NCI-H345 treated with DMSO at 0.1 percent for 48 hours (cell line): ENCODE measurements at regions not wholly inside any gene's neighbourhood (a gene's known extent, or its start where the extent isn't known, plus 50 kb on each side); places are given as distances from the start of the nearest gene placed in this dataset.

Experiments
- DNase-seq: peaks from one replicate; lab custom pipeline; 2025; ENCODE audit not compliant: unreplicated experiment; lab: John Stamatoyannopoulos, UW

DNA sequence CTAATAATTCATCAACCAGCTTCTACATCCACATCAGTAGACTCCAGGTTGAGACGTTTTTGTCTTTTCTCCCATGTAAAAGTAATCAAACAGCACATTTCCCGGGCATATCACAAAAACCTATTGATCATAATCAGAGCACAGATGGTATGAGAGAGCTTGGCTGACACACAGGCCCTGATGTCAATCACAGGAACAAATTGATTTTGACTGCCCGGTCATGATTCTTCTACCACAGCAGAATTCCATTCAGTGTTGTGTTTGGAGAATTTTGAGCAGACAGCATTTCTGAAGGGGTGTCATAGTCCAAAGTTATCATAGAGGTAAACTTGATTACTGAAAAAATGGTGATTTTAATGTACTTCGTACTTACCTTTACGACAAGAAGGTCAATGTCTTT is 351.1 kb downstream of the ZSWIM6 start:
- no peak for DNase-seq

DNA sequence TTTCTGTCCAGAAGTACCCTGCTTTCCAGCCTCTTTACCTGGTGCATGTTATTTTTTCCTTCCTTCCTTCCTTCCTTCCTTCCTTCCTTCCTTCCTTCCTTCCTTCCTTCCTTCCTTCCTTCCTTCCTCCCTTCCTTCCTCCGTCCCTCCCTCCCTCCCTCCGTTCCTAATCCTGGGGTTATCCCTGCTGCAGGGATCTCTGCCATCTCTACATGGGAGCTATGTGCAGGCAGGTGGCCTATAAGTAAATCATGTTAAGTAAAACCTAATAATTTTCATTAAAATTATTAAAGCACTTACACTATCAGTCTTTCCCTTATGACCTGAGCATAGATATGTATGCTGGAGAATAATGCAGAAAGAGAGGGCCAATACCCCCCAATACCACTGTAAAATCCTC is 351.9 kb downstream of the ZSWIM6 start:
- no peak for DNase-seq

DNA sequence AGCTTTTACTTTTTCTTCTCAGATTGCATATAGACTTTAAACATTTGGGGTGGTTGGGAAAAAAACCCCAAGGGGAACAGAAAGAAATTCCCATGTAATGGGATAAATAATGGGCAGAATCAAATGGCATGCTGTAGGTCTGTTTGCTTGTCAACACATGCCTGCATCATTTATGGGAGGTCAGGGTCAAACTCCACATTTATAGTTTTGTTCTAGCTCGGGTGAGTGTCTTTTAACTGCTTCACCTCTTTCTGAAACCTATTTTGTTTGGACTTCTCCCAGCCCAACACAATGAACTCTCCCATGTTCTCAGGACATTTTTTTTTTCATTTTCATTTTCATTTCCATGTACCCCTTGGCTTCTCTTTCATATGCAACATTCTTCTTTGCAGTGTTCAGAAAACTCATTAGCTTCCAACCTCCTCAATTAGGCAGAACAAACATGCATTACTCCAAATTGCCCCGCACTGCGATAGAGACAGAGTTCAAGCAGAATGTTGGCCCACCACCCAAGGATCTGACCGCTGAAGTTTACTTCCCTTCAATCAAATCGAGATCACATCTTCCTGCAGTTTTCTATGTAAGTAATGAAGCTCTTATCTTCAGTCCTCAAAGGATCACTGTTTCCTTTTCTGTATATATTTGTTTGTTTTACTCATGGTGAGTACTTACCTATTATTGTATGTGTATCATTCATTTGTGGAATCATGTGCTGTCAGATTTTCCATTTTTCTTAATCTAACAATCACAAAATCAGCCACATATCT is 354.6 kb downstream of the ZSWIM6 start:
- DNase-seq: no peak

DNA sequence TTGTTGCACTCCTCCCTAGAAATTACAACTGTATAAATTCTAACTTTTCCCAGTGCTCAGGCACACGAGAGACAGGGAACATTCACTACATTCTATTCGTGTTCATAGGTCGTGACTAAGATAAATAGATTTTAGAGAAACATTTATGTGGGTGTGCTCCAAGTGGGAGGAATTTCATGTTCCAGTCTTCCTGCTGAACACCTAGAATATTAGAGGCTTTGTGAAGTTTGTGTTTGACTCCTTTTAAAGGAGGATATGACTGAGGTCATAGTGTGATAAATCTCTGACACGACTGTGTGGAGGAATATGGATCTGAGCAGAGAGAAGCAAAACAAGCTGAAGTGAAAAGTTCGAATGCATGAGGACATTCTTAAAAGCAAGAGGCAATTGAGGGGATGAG is 355.3 kb downstream of the ZSWIM6 start:
- DNase-seq: no peak

DNA sequence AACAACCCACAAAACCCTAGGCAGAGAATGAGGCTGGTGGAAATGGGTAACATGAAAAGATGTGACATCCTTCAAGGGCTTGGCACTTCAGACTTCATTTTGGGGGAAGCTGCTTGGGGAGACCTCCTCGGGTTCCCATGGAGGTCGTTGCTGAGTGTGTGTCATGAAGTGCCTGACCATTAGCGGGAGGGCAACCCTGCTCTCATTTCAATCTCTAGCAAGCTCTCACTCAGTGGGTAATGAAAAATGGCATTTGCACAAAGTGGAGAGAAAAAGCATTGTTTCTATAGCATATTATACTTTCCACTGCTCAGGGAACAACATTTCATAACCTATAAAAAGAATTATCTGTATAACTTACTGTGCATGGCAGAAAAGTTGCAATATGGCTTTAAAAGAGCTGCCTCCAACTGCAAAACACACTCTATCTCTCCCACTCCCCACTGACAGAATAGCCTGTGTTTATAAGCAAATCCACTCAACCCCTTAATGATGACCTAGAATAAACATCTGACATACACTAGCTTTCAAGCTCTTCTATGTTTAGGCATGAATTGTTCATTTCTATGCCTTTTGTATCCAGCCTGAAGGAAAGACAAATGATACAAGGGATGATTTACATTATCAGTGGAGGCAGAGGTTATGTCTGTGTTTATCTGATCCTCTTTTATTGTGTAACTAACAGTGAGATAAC is 357.2 kb downstream of the ZSWIM6 start:
- no peak for DNase-seq

DNA sequence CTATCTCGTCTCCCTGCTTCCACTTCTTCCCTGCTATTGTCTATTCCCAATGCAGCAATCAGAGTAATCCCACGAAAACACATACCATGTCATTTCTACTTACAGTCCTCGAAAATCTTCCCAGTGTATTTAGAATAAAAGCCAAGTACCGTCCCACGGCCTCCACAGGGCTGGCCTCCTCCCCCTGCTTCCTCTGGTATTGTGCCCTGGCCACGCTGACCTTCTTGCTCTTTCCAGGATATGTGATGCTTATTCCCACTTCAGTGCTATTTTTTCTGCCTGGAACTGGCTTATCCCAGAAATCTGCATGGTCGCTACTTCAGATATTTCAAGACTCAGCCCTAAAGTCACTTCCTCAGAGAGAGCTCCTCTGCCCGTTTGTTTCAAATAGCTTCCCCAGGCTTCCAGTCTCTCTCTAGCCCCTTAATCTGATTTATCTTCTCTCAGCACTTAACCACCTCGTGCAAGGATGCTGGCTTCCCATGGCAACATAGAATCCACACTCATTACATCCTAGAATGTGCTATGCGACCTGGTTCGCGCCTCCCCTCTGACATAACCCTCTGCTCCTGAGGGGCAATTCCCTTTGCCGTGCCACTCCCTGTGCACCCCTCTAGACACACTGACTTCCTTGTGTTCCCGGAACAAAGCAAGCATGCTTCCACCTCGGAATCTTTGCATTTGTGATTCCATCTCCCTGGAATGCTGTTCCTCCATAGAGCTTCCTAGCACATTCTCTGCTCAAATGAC is 365.9 kb downstream of the ZSWIM6 start:
- no peak for DNase-seq

DNA sequence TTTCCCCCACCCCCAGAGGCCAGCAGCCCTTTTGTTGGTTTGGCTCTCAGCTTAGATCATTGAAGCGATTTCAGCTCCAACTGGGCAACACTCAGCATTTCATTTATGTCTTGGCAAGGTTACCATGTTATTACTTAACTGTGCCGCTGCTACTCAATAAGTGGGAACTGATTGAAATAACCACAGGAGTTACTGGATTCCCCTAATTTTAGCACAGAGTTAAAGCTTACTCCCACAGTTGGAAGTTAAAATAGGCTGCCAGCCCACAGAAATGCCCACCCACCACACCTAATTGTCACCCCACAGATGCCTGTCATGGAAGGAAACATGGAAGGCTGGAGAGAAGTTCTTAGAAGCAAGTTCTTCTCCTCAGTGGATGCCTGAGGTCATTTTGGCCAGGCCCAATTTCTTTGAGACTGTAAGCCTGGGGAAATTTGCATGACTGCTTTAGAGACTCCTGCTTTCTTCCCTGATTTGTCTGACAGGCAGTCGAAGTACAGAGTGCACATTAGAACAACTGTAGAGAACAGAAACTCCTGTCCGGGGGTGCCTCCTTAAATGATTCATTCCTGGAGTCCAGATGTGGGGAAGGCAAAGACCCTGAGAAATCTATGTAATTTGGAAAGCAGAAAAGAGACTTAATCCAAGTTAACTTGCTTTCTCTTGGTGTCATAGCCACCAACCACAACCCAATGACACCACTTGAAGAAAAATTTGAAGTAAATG is 370.0 kb downstream of the ZSWIM6 start:
- no peak for DNase-seq

DNA sequence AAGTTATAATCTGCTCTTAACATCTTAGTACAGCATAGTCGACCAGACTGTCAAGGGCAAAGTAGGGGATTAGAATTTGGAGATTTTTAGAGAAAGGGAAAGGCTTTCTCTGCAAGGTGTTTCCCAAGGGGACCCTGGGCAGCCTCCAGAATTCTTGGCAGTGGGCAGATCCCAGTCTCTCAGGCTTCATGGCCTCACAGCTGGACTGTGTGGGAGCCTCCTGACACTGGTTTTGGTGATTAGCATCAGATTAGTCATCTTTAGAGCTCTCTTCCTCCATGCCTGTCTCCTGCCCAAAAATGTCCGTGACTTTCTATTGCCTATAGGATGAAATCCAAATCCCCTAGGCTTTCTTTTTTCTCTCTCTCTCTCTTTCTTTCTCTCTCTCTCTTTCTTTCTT is 370.7 kb downstream of the ZSWIM6 start:
- DNase-seq: no peak

DNA sequence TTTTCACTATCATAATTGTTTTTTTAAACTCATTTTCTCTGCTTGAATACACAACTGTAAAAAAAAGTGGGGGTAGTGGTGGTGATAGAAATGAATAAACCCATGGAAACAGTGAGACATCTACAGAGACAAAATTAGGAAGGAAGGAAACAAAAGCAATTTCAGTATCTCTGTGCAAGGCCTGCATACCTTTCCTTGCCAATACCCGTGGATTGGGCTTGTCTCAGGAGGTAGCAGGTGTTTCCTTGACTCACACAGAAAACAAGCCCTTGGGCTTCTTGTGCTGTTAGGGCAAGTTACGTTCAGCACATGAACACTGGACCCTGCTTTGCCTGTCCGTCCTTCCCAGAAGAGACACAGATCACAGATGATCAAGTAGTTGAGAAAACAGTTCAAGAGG is 372.2 kb downstream of the ZSWIM6 start:
- DNase-seq: no peak

DNA sequence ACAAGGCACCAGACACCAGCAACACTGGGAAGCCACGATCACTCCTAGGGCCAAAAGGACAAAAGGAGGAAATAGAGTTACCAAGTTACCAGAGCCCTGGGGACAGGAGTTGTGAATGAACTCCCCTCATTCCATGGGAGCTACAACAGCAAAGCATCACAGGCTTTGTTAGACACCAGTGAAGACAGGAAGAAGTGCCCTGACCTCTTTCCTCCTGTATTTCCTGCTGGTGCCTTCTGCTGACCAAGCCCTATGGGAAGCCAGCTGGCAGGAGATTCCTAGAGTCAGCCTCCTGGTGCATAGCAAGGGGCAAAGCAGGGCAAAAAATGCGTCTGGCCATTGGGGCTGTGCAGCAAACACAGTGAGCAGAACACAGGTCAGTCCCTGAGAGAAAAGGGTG is 374.7 kb downstream of the ZSWIM6 start:
- no peak for DNase-seq

DNA sequence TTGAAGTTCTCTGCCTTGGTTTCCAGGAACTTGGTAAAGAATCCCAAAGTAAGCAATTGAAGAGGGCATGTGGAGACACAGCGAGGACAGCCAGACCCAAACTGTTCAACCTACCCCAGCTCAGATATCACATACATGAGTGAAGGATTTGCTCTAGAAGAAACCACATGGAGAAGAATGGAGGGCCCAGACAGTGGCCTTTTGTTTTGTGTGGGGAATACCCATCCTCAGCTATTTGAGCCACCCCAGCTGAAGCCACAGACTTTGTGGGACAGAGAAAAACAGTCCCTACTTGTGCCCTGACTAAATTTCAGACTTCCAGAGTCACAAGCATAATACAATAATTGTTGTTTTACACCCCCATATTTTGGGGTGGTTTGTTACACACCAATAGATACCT is 387.1 kb downstream of the ZSWIM6 start:
- no peak for DNase-seq

DNA sequence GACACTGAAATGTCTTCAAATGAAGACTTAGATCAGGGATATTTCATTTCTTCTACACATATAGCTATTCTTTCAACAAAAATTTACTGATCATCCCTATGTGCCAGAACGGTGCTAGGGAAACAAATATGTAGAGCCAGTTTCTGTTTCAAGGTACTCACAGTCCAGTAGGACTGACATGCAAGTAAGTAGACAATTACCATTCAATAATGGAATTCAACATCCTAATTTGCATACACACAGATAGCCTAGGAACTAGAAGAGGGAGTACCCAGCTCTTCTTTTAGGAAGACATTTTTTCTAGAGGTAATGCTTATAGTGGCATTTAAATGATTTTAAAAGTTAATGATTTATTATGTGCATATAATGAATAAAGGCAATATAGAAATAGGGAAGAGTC is 388.8 kb downstream of the ZSWIM6 start:
- no peak for DNase-seq

DNA sequence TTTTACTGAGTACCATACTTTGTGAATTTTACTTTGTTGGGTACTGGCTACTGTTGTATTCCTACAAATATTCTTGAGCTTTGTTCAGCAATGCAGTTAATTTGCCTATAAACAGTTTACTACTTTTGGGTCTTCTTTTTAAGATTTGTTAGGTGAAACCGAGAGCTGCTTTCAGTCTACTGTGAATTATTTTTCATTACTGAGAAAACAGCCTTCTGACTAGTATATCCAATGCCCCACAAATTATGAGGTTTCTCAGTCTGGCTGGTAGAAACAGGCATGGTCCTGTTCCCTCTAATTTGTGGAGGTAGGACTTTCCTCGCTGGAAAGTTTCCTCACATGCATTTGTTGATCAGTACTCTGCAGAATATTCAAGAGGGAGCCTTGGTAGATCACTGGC is 392.0 kb downstream of the ZSWIM6 start:
- no peak for DNase-seq

DNA sequence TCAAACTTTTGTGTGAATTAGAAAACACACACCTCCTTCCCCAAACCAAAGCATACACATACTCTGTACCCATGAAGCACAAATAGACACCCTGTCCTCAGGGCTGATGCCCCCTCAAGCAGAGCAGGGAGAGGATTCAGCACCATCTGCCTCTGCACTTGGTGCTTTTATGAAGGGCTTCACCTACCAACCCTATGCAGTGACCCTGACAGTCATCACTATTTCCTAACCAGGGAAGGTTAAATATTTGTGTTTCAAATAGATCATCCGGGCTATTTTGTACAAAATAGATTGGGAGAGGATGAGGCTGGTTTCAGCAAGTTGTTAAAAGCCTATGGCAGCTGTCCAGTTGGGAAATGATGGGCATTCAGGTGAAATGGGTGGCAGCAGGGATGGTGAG is 396.2 kb downstream of the ZSWIM6 start:
- no peak for DNase-seq

DNA sequence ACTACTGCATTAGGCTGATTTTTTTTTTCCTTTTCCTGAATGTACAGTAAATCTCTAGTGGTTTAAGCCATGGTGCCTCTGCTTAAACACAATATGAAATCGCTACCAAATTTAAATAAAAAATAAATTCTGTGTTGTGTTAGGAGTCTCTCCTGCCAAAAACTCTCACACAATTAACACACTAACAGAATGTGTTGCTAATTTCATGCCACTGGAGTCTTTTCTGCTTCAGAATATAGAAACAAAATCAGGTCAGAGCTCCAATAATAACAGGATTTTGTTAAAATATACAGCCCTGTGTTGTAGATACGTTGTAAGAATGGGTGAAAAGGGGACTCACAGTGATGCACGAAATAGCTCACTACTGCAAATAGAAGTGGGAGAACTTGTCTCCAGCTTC is 398.8 kb downstream of the ZSWIM6 start:
- DNase-seq: no peak

DNA sequence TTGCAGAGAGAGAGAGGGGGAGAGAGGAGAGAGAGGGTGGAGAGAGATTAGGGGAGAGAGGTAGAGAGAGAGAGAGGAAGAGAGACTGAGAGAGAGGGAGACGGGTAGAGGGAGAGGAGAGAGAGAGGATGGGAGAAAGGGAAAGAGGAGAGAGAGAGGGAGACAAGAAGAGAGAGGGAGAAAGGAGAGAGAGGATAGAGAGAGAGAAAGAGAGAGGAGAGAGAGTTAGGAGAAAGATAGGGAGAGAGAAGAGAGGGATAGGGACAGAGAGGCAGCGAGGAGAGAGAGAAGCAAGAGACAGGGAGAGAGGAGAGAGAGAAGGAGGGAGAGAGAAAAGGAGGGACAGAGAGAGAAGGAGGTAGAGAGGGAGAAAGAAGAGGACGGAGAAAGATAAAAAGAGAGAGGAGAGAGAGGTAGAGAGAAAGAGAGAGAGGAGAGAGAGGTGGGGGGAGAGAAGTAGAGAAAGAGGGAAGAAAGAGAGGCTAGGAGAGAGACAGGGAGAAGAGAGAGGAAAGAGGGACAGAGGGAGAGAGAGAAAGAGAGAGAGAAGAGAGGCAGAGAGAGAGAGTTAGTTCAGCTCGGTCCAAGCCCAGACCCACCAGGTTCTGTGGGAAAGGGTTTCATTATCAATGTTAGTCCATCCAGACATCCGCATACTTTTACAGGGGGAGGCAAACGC is 399.3 kb downstream of the ZSWIM6 start:
- no peak for DNase-seq

DNA sequence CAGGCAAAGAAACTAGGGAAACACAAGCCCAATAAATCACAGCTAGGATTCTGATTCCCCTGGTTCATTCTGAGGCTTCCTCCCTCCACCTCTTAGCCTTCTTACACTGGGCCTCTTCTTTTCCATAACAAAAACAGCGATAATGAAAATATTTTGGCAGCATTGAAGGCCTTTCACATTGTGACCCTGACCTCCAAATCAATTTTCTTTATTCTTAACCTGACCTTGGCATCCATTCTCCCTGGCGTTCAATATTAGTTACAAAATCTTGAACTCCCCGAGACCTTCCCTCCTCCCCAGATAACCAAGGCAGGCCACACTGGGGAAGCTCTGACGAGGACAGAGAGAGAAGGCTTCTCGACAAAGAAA is 399.9 kb downstream of the ZSWIM6 start:
- DNase-seq: no peak

DNA sequence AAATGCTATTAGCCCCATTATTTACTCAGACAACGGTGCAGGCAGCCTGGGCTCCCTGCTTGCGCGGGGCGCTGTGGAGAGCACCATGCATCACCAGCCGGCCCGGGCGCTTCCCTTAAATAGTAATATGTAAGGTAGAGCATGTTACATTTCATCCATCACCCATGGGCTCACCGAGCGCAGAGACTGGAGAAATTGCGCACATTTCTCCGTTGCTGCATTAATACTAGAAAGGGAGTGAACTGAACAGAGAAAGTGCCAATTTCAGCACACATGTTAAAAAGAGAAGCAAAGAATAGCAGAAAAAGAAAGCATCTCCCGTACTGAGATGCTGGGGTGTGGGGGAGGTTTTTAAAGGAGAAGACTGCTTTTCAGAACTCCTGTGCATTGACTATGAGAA is 400.3 kb downstream of the ZSWIM6 start:
- no peak for DNase-seq

DNA sequence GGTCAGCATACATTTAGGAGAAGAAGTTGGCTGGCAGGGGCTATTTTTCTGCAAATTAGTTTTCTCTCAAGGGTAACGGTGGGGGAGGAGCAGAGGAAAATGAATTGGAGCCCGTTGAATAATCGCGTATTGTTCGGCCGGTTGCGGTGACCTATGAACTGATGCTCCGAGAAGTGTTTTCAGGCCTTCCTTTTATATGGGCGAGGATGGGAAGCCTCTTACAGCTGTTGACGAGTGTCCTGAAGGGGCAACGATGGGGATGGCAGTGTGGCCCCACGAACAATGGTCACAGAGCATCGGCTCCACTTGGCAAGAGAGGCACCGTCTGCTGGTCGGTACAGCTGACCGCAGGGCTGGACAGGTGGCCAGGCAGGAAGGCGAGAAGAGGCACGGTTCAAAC is 400.7 kb downstream of the ZSWIM6 start:
- DNase-seq: no peak

DNA sequence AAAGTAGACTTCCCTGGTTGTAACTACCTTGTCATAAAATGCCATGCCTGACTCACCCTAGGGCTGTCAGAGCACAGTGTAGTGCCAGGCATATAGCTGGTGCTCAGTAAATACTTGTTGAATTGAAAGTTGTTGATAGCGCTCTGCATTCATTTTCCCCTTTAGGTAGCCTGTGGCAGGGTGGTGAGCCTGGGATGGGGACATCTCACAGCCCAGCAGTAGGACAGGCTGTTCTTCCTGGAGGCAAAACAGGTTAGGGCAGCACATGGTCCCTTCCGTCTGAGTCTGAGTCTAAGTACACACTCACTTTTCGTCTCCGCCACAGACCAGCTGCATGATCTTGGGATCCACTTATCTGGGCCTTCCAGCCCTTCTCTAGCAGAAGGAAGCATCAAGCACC is 401.9 kb downstream of the ZSWIM6 start:
- no peak for DNase-seq

DNA sequence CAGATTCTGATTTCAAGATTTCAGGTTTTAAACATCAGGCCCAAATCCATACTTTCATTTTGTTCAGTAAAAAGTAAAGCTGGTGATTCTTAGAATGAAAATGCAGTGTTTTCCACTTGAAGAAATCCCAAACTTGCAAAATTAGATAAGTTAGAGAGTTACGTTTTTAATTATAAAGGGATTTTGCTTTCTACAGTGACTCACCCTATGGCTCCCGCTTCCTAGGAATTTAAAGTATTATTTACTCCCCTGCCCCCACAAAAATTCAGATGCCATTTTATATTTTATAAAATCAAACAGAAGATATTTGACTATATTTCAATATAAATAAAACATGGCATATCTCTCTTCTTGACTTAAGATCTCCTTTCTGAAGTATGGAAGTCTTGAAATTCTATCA is 402.9 kb downstream of the ZSWIM6 start:
- DNase-seq: no peak
